T-cell (primary cell): ENCODE measurements at regions not wholly inside any gene's neighbourhood (a gene's known extent, or its start where the extent isn't known, plus 50 kb on each side); places are given as distances from the start of the nearest gene placed in this dataset.

Source experiments
- ATAC-seq, 4 experiments: fragments of 200-7000 bp in 3 of 4; fragments of 150-1000 bp in 1 of 4; cut with Tn5 transposase; replicated peaks in 1 of 4; 1 replicate in 3 of 4; 2 replicates in 1 of 4; pipeline ENCODE4 v1.10.0; 2021; ENCODE audit warnings: moderate library complexity in 3 of 4, mild to moderate bottlenecking in 2 of 4, moderate number of reproducible peaks in 1 of 4
- CTCF ChIA-PET, 2 donors: fragments of 300-600 bp; sonication (Branson Sonifier 250); formaldehyde crosslinking; loops; one replicate each; lab custom pipeline; 2022; ENCODE audit warnings: antibody characterized with exemption in 2 of 2; lab: Charles Lee
- POLR2A ChIA-PET, 2 donors: fragments of 300-600 bp; sonication (Branson Sonifier 250); formaldehyde crosslinking; loops; one replicate each; lab custom pipeline; 2022; ENCODE audit warnings: antibody characterized with exemption in 2 of 2; lab: Charles Lee
- DNase-seq, 35 experiments: peaks; one replicate each; pipeline versions ENCODE4 v3.0.0 to v3.0.0-alpha.2; 2013 to 2023
- H3K27ac ChIP-seq: one replicate; pipeline ENCODE4 v1.5.1; 2013; ENCODE audit warnings: low read length
- H3K27me3 ChIP-seq, 2 experiments: replicated peaks in 1 of 2; 1 replicate in 1 of 2; 2 replicates in 1 of 2; pipeline versions ENCODE4 v1.6.1 to v1.7.0; 2013; ENCODE audit warnings: low read length in 1 of 2, mixed read lengths in 1 of 2; ENCODE audit not compliant: control insufficient read depth in 2 of 2, insufficient read depth in 2 of 2; ENCODE audit errors: extremely low read depth in 1 of 2
- H3K36me3 ChIP-seq, 2 donors: 1 replicate in 1 of 2; 2 replicates in 1 of 2; pipeline versions ENCODE4 v1.6.1 to v1.7.0; 2013; ENCODE audit warnings: low read length in 1 of 2; ENCODE audit not compliant: control insufficient read depth in 2 of 2, insufficient read depth in 1 of 2; ENCODE audit errors: extremely low read depth in 1 of 2
- H3K4me1 ChIP-seq, 2 experiments: 1 replicate in 1 of 2; 2 replicates in 1 of 2; pipeline versions ENCODE4 v1.6.1 to v1.7.0; 2013; ENCODE audit warnings: low read length in 2 of 2, mixed read lengths in 1 of 2; ENCODE audit not compliant: insufficient read depth in 2 of 2, control insufficient read depth in 1 of 2; ENCODE audit errors: extremely low read depth in 1 of 2
- H3K4me3 ChIP-seq, 2 donors: 1 replicate in 1 of 2; 2 replicates in 1 of 2; pipeline versions ENCODE4 v1.5.1 to v1.7.0; 2013; ENCODE audit warnings: mild to moderate bottlenecking in 2 of 2, low read length in 1 of 2, moderate library complexity in 1 of 2; ENCODE audit not compliant: control insufficient read depth in 1 of 2; ENCODE audit errors: extremely low read depth in 1 of 2
- H3K9me3 ChIP-seq: 2 replicates; pipeline ENCODE4 v1.7.0; 2013
- H3K27ac Mint-ChIP-seq, 2 donors: one replicate each; pipeline ENCODE4 v1.8.0; 2020 to 2021; ENCODE audit warnings: mild to moderate bottlenecking in 2 of 2, mixed read lengths in 2 of 2
- H3K27me3 Mint-ChIP-seq, 2 donors: one replicate each; pipeline ENCODE4 v1.8.0; 2021 to 2022; ENCODE audit warnings: mixed read lengths in 2 of 2
- H3K36me3 Mint-ChIP-seq: one replicate; pipeline ENCODE4 v1.8.0; 2021; ENCODE audit warnings: mixed read lengths
- H3K4me1 Mint-ChIP-seq, 3 donors: one replicate each; pipeline ENCODE4 v1.8.0; 2020 to 2022; ENCODE audit warnings: mixed read lengths in 3 of 3, mild to moderate bottlenecking in 1 of 3
- H3K4me3 Mint-ChIP-seq, 3 donors: one replicate each; pipeline ENCODE4 v1.8.0; 2020 to 2022; ENCODE audit warnings: mild to moderate bottlenecking in 3 of 3, mixed read lengths in 3 of 3, moderate library complexity in 3 of 3
- H3K9me3 Mint-ChIP-seq, 3 donors: one replicate each; pipeline ENCODE4 v1.8.0; 2020 to 2022; ENCODE audit warnings: mixed read lengths in 3 of 3
- whole genome bisulfite sequencing: methylation state at CpG from one replicate; pipeline ENCODE4 v1.1.5; 2013; ENCODE audit warnings: missing lambda C conversion rate; ENCODE audit not compliant: insufficient coverage; 5-methylcytosine and 5-hydroxymethylcytosine counted together

DNA sequence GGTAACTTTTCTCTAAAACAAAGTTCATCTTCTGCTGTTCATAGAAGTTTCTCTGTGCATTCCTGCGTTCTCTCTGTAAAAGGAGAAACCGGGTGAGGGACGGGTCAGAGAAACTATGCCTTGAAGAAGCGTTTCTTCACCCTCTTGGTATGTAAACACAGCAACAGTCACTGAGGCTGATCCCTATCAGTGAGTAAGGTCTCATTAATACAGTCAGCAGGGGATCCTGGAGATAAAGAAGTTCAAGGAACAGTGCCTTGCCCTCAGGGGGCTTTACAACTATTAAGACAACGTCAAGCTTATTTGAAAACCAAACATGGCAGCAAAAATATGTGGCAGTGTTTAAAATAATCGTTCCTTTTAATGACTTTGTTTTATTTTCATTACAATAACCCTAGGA, 202.9 kb upstream of the IL12B start:
- Histone ChIP-seq H3K4me1 (no peaks in the 10 kb centered on the region), H3K36me3 (no peaks in the 10 kb centered on the region), H3K27me3 (no peaks in the 10 kb centered on the region), H3K27ac (no peak overlapping the region), H3K4me3 (no peak overlapping the region), H3K9me3 (no peaks in the 10 kb centered on the region)
- ChIA-PET POLR2A (no interaction called here), CTCF (no interaction called here)
- no peaks in the 10 kb centered on the region for H3K4me1 Mint-ChIP-seq
- no peaks in the 10 kb centered on the region for H3K36me3 Mint-ChIP-seq
- no peak overlapping the region for H3K4me3 Mint-ChIP-seq
- no peak for DNase-seq
- ATAC-seq = no peak
- H3K27me3 Mint-ChIP-seq = peaks cover 2 to 9% of the 10 kb centered on the region in 2 donors
- H3K27ac Mint-ChIP-seq = no peak overlapping the region
- 96% methylated on average over 4 of the region's 6 CpGs for WGBS
- peaks cover 4 to 9% (median 6%) of the 10 kb centered on the region in 3 donors for H3K9me3 Mint-ChIP-seq

DNA sequence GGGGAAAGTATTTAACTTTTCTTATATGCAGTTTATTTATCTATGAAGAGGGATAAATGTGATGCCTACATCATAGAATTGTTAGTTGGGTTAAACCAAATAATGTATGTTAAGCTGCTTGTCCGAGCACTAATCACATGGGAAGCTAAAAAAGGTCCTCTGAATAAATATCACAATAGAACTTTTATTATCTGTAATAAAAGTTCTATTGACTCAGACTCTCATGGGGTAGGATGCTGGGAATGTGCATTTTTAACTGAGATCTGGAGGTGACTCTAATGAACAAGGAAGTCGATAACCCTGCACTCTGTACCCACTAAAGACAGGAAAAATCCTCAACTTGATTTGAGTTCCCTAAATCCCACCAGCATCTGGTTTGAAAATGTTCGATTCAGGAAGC, 205.9 kb upstream of the IL12B start:
- ChIA-PET CTCF (no interaction called here), POLR2A (no interaction called here)
- Mint-ChIP-seq H3K4me1 (no peaks in the 10 kb centered on the region), H3K36me3 (no peaks in the 10 kb centered on the region), H3K27ac (no peak overlapping the region), H3K27me3 (peaks cover 2 to 11% of the 10 kb centered on the region in 2 donors), H3K4me3 (no peak overlapping the region), H3K9me3 (no peaks in the 10 kb centered on the region)
- H3K36me3 ChIP-seq = no peaks in the 10 kb centered on the region
- no peak for DNase-seq
- H3K27ac ChIP-seq = no peak overlapping the region
- 43% methylated on average over 1 of the region's 3 CpGs for WGBS
- no peaks in the 10 kb centered on the region for H3K27me3 ChIP-seq
- H3K4me1 ChIP-seq = no peaks in the 10 kb centered on the region
- no peak for ATAC-seq
- no peak overlapping the region for H3K4me3 ChIP-seq
- no peaks in the 10 kb centered on the region for H3K9me3 ChIP-seq

DNA sequence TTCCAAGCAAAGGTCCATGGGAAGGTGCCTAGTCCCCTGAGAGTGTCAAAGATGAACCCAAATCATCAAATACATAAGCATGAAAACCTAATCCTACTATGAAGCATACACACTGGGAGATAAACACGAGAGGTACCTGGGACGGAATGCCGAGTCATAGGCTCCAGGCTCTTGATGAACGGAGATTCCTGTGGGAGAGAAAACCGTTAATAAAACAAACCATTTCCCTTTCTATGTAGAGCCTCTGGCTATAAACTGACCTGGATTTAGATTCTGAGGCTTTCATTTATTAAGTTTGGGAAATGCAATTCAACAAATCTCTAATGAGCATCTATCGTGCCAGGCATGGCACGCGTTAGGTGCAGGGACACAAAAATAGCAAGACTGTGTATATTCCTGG, 206.4 kb upstream of the IL12B start:
- Histone ChIP-seq H3K9me3 (no peaks in the 10 kb centered on the region), H3K27ac (no peak overlapping the region), H3K36me3 (no peaks in the 10 kb centered on the region), H3K27me3 (no peaks in the 10 kb centered on the region), H3K4me1 (no peaks in the 10 kb centered on the region), H3K4me3 (no peak overlapping the region)
- ChIA-PET CTCF (no interaction called here), POLR2A (no interaction called here)
- peaks cover 2 to 11% of the 10 kb centered on the region in 2 donors for H3K27me3 Mint-ChIP-seq
- ATAC-seq (no peak), DNase-seq (no peak)
- H3K4me1 Mint-ChIP-seq = no peaks in the 10 kb centered on the region
- H3K27ac Mint-ChIP-seq = no peak overlapping the region
- no peak overlapping the region for H3K4me3 Mint-ChIP-seq
- no peaks in the 10 kb centered on the region for H3K36me3 Mint-ChIP-seq
- 94% methylated on average over 3 of the region's 8 CpGs for WGBS
- H3K9me3 Mint-ChIP-seq = no peaks in the 10 kb centered on the region

DNA sequence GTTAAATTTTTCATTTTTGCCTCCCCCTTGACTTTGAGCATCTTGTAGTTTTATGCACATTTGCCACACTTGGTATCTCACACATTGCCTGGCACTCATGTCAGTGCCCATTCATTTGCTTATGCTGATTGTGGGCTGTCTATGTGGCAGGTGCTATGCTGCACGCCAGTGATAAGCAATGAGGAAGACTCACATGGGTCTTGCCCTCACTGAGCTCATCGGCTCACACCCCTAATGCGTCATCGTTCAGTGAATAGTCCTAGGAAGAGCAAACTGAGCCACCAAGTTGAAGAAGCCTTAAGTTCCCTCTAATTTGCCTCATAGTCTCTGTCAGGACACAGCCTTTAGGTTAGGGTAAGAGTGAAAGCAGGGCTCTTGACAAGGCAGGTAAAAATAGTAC, 209.4 kb upstream of the IL12B start:
- H3K4me3 Mint-ChIP-seq = no peak overlapping the region
- H3K27ac Mint-ChIP-seq = no peak overlapping the region
- Histone ChIP-seq H3K27ac (no peak overlapping the region), H3K4me1 (no peaks in the 10 kb centered on the region), H3K27me3 (no peaks in the 10 kb centered on the region), H3K36me3 (no peaks in the 10 kb centered on the region), H3K4me3 (no peak overlapping the region), H3K9me3 (no peaks in the 10 kb centered on the region)
- POLR2A ChIA-PET = no interaction called here
- ATAC-seq = no peak
- no peaks in the 10 kb centered on the region for H3K4me1 Mint-ChIP-seq
- WGBS = 67% methylated on average over 1 of the region's 4 CpGs
- H3K27me3 Mint-ChIP-seq = peaks cover 8 to 20% of the 10 kb centered on the region in 2 donors
- no peaks in the 10 kb centered on the region for H3K36me3 Mint-ChIP-seq
- no peaks in the 10 kb centered on the region for H3K9me3 Mint-ChIP-seq
- no peak for DNase-seq
- CTCF ChIA-PET = no interaction called here

DNA sequence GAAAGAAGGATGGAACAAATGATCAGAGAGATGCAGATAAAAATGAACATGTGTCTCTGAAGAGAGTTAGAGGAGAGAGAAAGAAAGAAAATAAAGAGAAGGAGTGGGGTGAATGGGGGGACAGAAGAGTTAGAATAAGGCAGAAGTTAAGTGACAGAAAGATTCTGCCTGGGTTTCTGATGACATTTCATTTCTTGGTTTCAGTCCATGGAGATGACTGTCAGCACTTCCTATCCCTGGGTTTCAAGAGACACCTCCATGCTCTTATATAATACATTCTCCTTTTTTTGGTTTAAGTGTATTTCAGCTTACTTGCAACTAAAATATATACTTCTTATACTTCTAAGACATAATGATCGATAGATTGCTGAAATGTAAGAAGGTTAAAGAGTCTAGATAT, 213.0 kb upstream of the IL12B start:
- no peak overlapping the region for H3K27ac Mint-ChIP-seq
- Histone ChIP-seq H3K4me3 (no peak overlapping the region), H3K27ac (no peak overlapping the region), H3K9me3 (no peaks in the 10 kb centered on the region), H3K4me1 (no peaks in the 10 kb centered on the region), H3K36me3 (no peaks in the 10 kb centered on the region), H3K27me3 (no peaks in the 10 kb centered on the region)
- peaks cover 5 to 22% of the 10 kb centered on the region in 2 donors for H3K27me3 Mint-ChIP-seq
- ATAC-seq = no peak
- no CpG with 5 or more reads among the region's 1 CpG for WGBS
- no peak overlapping the region for H3K4me3 Mint-ChIP-seq
- peaks cover 3 to 8% (median 4%) of the 10 kb centered on the region in 3 donors for H3K9me3 Mint-ChIP-seq
- DNase-seq = no peak
- no peaks in the 10 kb centered on the region for H3K36me3 Mint-ChIP-seq
- ChIA-PET CTCF (no interaction called here), POLR2A (no interaction called here)
- H3K4me1 Mint-ChIP-seq = no peaks in the 10 kb centered on the region

DNA sequence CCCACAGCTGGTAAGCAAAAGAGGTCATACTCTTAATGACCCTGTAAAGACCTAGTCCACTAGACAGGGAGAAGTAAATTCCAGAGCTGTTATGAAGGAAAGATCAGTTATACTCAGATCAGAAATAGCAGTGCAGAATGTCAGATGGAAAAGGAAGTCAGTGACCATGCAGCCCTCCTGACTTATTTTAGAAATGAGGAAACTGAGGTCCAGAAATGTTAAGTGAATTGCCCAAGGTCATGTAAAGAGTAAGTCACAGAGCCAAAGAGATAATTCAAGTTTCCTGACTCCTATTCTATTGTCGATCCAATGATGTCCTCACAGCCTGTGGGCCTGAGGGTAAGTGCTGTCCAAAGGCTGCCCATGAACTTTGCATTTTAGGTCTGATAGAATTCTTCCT, 214.9 kb upstream of the IL12B start:
- Mint-ChIP-seq H3K36me3 (no peaks in the 10 kb centered on the region), H3K27me3 (peaks cover 5 to 22% of the 10 kb centered on the region in 2 donors)

More for the DNA sequence above, 214.9 kb upstream of the IL12B start:
- Mint-ChIP-seq H3K4me1 (no peaks in the 10 kb centered on the region), H3K27ac (no peak overlapping the region), H3K4me3 (no peak overlapping the region), H3K9me3 (peaks cover 3 to 8% (median 4%) of the 10 kb centered on the region in 3 donors)
- Histone ChIP-seq H3K27ac (no peak overlapping the region), H3K4me1 (no peaks in the 10 kb centered on the region), H3K27me3 (no peaks in the 10 kb centered on the region), H3K9me3 (no peaks in the 10 kb centered on the region), H3K4me3 (no peak overlapping the region), H3K36me3 (no peaks in the 10 kb centered on the region)
- DNase-seq (no peak), ATAC-seq (no peak)
- WGBS = no CpG with 5 or more reads among the region's 1 CpG
- CTCF ChIA-PET = no interaction called here
- POLR2A ChIA-PET = no interaction called here
